Mucosa of descending colon (tissue), 3 donors: ENCODE measurements at regions not wholly inside any gene's neighbourhood (a gene's known extent, or its start where the extent isn't known, plus 50 kb on each side); places are given as distances from the start of the nearest gene placed in this dataset.

ENCODE experiments used
- ATAC-seq: fragments of 200-7000 bp; cut with Tn5 transposase; one replicate; pipeline ENCODE4 v1.9.1; 2020; ENCODE audit warnings: mild to moderate bottlenecking, moderate library complexity
- DNase-seq, 3 donors: peaks; one replicate each; pipeline ENCODE4 v3.0.0-alpha.2; 2020
- H3K36me3 ChIP-seq: fragments of 200-600 bp; one replicate; pipeline ENCODE4 v1.8.0; 2021; ENCODE audit warnings: low read depth, mild to moderate bottlenecking
- H3K4me1 ChIP-seq: fragments of 200-600 bp; one replicate; pipeline ENCODE4 v1.8.0; 2021; ENCODE audit warnings: low read depth, mild to moderate bottlenecking
- H3K4me3 ChIP-seq: fragments of 200-600 bp; one replicate; pipeline ENCODE4 v1.8.0; 2021; ENCODE audit warnings: mild to moderate bottlenecking
- H3K9me3 ChIP-seq: fragments of 200-600 bp; one replicate; pipeline ENCODE4 v1.8.0; 2021; ENCODE audit warnings: mild to moderate bottlenecking
- intact Hi-C, 2 donors: fragments of 100-400 bp; cut with DNase I in 1 of 2; cut with micrococcal nuclease in 1 of 2; formaldehyde crosslinking; loops; one replicate each; pipeline versions ENCODE4 v1.11.0 to v1.11.1; 2022; cut with DNase I, micrococcal nuclease
- TF ChIP-seq, protein P1 (sequence below): fragments of 200-600 bp; IDR thresholded peaks from one replicate; pipeline ENCODE4 v1.8.0; 2022; ENCODE audit warnings: antibody characterized with exemption, mild to moderate bottlenecking
- donor health status: DM: no; HTN: no; CAD: no; lungs with moderate emphysema.
- donor health status: DM: no; HTN: no; CAD: no.
- donor health status: DM: no; HTN: yes; CAD: no.

DNA sequence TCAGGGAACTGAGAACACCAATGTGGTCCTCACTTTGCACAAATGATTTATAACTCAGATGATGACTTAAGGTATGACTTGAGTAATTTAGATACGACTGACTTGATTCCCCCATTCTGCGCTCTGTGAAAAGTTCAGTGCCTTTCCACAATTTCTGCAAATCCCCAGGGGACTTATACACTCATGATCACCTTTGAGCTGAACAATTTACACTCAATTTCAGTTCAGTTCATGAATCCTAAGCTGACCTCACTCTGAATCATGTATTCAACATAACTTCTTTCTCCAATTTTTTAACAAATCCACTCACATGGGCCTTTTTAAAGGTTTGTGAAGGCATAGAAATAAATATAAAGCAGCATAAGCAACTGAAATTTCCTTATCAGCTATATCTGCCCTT is 274.2 kb downstream of the FAM76B start:
- ATAC-seq, result no peak
- TF ChIP-seq, protein P1, sequence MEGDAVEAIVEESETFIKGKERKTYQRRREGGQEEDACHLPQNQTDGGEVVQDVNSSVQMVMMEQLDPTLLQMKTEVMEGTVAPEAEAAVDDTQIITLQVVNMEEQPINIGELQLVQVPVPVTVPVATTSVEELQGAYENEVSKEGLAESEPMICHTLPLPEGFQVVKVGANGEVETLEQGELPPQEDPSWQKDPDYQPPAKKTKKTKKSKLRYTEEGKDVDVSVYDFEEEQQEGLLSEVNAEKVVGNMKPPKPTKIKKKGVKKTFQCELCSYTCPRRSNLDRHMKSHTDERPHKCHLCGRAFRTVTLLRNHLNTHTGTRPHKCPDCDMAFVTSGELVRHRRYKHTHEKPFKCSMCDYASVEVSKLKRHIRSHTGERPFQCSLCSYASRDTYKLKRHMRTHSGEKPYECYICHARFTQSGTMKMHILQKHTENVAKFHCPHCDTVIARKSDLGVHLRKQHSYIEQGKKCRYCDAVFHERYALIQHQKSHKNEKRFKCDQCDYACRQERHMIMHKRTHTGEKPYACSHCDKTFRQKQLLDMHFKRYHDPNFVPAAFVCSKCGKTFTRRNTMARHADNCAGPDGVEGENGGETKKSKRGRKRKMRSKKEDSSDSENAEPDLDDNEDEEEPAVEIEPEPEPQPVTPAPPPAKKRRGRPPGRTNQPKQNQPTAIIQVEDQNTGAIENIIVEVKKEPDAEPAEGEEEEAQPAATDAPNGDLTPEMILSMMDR, result no peak
- Histone ChIP-seq H3K36me3 (no peaks in the 10 kb centered on the region), H3K4me1 (no peaks in the 10 kb centered on the region), H3K4me3 (no peak overlapping the region), H3K9me3 (no peaks in the 10 kb centered on the region)
- intact Hi-C loops, result no loop called here
- DNase-seq, result no peak

DNA sequence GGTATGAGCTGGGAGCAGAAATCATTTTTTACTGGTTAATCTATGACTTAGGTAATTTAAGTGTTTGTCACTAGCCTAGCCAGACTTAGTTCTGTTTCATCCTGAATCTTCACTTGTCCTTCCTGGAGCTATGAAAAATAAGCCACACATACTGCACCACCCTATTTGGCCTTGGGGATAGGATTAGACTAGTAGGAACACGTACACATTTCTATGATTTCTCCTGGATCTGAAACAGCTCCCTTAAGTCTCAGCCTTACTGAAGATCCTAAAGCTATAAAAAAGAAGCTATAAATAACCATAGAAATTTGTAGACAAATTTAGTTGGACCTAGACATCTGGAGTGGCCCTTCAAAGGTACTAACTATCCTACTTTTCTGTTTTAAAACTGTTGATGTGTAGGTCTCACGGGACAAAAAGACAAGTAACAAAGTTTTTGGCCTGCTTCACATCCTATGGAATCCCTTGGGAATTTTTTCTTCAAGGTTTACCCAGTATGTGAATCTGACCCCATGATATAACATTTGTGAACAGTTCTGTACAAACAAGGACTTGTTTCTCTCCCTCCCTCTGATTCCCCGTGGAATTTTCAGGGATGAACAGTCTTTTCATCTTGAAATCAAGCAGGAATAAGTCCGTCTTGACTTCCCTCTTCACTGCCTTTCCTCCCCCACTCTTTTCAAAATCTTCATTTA is 275.0 kb downstream of the FAM76B start:
- TF ChIP-seq, protein P1, result no peak
- DNase-seq, result no peak
- no peak overlapping the region for H3K4me3 ChIP-seq
- no peak for ATAC-seq
- no peaks in the 10 kb centered on the region for H3K36me3 ChIP-seq
- intact Hi-C loops, result no loop called here
- H3K4me1 ChIP-seq, result no peaks in the 10 kb centered on the region
- H3K9me3 ChIP-seq, result no peaks in the 10 kb centered on the region

DNA sequence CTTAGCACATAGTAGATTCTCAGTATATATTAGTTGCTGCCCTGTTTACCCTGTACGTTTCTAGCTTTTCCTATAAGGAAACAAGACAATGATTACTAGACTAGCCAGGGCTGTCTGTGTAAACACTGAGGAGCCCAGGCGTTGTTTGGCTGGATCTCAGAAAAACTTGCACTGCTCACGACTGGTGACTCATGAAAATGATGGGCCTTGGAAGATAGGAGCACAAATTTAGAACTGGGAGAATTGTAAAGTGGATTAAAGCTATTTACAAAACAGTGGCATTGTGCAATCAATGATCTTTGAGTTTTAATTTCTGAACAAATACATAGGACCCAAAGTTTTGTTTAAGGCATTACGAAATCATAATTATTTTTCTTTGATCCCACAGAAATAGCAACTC is 276.9 kb downstream of the FAM76B start:
- intact Hi-C loops, result no loop called here
- TF ChIP-seq, protein P1, result no peak
- H3K36me3 ChIP-seq, result no peaks in the 10 kb centered on the region
- H3K9me3 ChIP-seq, result no peaks in the 10 kb centered on the region
- peak in 1 of 3 donors; percentile 28 for DNase-seq
- no peak overlapping the region for H3K4me3 ChIP-seq
- peak; percentile 53 for ATAC-seq
- no peaks in the 10 kb centered on the region for H3K4me1 ChIP-seq

DNA sequence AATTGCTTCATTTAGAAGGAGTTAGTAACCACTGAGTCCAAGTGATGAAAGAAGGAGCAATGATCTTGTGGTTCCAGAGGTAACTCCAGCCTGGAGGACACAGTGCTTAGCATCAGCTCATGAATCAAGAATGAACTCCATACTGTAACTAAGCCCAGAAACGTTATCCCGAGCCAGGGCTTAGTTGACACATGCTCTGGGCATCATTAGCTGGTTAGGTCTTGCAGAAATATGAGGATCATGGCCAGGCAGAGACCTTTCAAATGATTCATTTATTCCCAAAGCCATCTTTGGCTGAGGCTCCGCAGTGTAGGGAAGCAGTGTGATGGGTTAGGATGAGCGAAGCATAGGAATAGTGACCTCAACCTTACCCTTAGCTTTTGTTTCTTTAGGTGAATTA is 277.4 kb downstream of the FAM76B start:
- Histone ChIP-seq H3K4me1 (no peaks in the 10 kb centered on the region), H3K36me3 (no peaks in the 10 kb centered on the region), H3K9me3 (no peaks in the 10 kb centered on the region), H3K4me3 (no peak overlapping the region)
- intact Hi-C loops, result no loop called here
- ATAC-seq, result peak; percentile 56
- TF ChIP-seq, protein P1, result no peak
- no peak for DNase-seq

DNA sequence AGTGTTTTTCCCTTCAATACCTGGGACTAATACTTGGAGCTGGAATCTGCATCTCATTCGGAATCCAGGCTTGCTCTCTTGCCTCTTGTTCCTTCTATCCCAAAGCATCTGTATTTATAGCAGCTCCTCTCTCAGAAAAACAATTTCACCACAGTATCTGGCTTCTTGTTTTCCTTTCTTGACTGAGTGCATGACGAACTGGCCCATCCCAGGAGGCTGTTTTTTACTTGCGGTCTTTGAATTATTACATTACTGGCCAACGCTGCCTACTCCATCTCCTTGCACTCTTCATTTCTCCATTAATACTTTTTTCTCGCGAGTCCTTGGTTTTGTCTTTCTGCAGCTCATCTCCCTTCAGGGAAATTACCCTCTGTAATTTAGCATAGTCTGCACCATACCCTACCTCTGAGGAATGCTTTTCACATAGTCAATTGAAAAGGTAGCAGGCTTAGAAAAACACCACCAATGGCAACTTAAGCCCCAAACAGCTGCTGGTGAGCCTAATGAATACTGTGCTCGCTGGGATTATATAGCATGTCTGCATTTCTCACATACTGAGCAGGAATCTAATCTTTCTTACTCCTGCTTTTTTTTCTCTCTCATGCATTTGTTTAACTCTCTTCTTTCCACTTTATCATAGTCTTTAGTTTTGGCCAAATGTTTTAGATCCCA is 277.4 kb upstream of the SESN3 start:
- no peaks in the 10 kb centered on the region for H3K9me3 ChIP-seq
- DNase-seq, result no peak
- H3K36me3 ChIP-seq, result no peaks in the 10 kb centered on the region
- intact Hi-C loops, result no loop called here
- no peaks in the 10 kb centered on the region for H3K4me1 ChIP-seq
- TF ChIP-seq, protein P1, result no peak
- H3K4me3 ChIP-seq, result no peak overlapping the region
- no peak for ATAC-seq
